ENCODE measurements at regions not wholly inside any gene's neighbourhood (a gene's known extent, or its start where the extent isn't known, plus 50 kb on each side); places are given as distances from the start of the nearest gene placed in this dataset.

DNA sequence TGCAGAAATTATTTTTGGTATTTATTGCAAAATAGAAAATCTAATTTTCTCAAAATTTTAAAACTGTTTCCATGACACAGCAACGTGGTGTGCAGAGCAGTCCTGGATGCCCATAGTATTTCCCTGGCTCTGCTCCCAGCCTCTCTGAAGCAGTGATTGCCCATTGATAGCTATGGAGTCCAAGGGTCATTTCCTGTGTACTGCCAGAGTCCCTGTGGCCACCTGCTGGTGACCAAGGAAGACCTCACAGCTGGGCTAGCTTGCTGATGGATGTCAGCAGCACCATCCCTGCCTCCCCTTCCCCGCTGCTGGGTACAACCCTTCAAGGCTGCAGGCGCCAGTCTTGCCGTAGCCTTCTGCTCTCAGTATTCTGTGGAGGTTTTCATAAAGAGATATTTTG lies 184.1 kb downstream of the DIRAS2 start:
- TF ChIP-seq, protein P1, sequence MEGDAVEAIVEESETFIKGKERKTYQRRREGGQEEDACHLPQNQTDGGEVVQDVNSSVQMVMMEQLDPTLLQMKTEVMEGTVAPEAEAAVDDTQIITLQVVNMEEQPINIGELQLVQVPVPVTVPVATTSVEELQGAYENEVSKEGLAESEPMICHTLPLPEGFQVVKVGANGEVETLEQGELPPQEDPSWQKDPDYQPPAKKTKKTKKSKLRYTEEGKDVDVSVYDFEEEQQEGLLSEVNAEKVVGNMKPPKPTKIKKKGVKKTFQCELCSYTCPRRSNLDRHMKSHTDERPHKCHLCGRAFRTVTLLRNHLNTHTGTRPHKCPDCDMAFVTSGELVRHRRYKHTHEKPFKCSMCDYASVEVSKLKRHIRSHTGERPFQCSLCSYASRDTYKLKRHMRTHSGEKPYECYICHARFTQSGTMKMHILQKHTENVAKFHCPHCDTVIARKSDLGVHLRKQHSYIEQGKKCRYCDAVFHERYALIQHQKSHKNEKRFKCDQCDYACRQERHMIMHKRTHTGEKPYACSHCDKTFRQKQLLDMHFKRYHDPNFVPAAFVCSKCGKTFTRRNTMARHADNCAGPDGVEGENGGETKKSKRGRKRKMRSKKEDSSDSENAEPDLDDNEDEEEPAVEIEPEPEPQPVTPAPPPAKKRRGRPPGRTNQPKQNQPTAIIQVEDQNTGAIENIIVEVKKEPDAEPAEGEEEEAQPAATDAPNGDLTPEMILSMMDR (IDR thresholded peaks at IDR 0.05; ENCODE audit: low read depth, low read length) = no peak
- TF ChIP-seq, protein P2, sequence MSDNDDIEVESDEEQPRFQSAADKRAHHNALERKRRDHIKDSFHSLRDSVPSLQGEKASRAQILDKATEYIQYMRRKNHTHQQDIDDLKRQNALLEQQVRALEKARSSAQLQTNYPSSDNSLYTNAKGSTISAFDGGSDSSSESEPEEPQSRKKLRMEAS (IDR thresholded peaks at IDR 0.05; ENCODE audit: low read depth, low read length) = no peak
- TF ChIP-seq POLR2A (IDR thresholded peaks at IDR 0.05; ENCODE audit: extremely low read depth, insufficient read length) (no peak), MYC (IDR thresholded peaks at IDR 0.05; ENCODE audit: low read depth, low read length) (no peak)
- DNase-seq (ENCODE audit: low read depth) = no peak
- H3K4me3 ChIP-seq (ENCODE audit: low read depth, low read length) = no peak overlapping the region

DNA sequence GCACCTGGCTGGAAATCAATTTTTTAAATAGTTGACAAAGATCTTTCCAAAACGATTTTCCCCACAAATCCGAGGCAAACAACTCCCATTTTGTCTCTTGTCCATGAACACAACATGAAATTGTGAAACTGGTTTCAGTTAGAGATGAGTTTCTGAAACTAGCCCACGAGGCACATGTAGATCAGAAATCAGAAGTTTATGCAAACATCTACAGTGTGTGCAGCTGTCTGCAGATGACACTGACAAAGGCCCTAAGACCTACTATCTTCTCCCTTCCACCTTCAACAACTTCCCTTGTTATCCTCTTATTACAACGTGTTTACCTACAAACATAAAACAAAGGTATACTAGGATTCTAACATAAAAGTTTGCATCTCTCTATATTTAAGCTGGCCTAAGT lies 183.3 kb downstream of the DIRAS2 start:
- H3K4me3 ChIP-seq (ENCODE audit: low read depth, low read length) = no peak overlapping the region
- TF ChIP-seq MYC (IDR thresholded peaks at IDR 0.05; ENCODE audit: low read depth, low read length) (no peak), POLR2A (IDR thresholded peaks at IDR 0.05; ENCODE audit: extremely low read depth, insufficient read length) (no peak)
- TF ChIP-seq, protein P2 (IDR thresholded peaks at IDR 0.05; ENCODE audit: low read depth, low read length) = no peak
- TF ChIP-seq, protein P1 (IDR thresholded peaks at IDR 0.05; ENCODE audit: low read depth, low read length) = no peak
- no peak for DNase-seq (ENCODE audit: low read depth)

DNA sequence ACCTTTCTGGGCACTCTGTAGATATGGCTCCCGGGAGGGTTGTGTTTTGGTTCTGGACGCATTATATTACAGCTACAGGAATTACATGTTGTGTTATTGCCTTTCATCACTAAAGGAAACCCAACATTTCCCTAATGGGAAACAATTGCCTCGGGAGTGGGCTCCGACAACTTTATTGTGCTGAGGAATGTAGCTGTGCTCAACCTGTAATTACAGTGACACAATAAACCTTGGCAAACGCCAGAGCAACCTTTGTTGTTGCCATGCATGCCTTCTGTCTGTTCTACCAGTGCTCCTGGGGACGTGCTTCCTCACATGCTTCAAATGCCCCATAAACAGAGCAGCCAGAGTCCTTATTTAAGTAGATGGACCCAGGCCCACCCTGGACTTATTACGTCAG lies 182.4 kb downstream of the DIRAS2 start:
- DNase-seq (ENCODE audit: low read depth) = no peak
- H3K4me3 ChIP-seq (ENCODE audit: low read depth, low read length) = no peak overlapping the region
- TF ChIP-seq MYC (IDR thresholded peaks at IDR 0.05; ENCODE audit: low read depth, low read length) = no peak
- TF ChIP-seq, protein P1 (IDR thresholded peaks at IDR 0.05; ENCODE audit: low read depth, low read length) = no peak
- TF ChIP-seq, protein P2 (IDR thresholded peaks at IDR 0.05; ENCODE audit: low read depth, low read length) = no peak
- TF ChIP-seq POLR2A (IDR thresholded peaks at IDR 0.05; ENCODE audit: extremely low read depth, insufficient read length) = no peak

DNA sequence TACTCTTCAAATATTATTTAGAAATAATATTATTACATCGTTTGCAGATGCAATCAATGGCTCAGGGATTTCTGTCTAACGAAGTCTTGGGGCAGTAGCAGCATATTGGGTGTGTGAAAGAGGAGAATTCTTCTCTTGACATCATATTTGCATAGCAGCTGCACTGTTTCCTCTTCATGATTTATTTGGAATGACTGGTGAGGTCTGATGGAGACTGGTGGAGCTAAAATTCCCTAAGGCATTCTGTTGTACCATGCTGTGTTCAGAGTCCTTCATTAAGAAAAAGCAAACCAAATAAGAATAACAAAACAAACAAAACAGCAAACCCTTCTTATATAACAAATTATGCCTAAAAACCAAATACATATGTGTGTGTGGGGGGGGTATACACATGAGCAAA lies 177.6 kb downstream of the DIRAS2 start:
- no peak overlapping the region for H3K4me3 ChIP-seq (ENCODE audit: low read depth, low read length)
- DNase-seq (ENCODE audit: low read depth) = no peak
- TF ChIP-seq, protein P2 (IDR thresholded peaks at IDR 0.05; ENCODE audit: low read depth, low read length) = no peak
- TF ChIP-seq, protein P1 (IDR thresholded peaks at IDR 0.05; ENCODE audit: low read depth, low read length) = no peak
- TF ChIP-seq MYC (IDR thresholded peaks at IDR 0.05; ENCODE audit: low read depth, low read length) = no peak
- TF ChIP-seq POLR2A (IDR thresholded peaks at IDR 0.05; ENCODE audit: extremely low read depth, insufficient read length) = no peak

DNA sequence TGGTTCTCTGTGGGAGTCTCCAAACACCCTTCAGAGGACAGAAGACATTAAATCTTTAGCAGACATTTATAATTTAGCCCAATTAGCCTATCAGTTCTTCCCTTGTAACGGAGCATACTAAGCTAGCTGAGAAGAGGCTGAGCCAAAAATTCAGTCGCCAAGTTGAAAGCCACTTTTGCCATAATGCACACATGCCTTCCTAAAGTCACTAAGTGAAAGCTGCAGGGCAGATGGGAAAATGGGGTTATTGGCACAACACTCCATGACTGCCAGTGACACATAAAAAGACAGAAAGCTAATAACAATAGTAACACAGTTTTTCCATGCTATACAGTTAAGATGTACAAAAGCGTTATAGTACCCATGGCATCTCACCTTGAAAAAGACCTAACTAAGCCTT lies 176.2 kb downstream of the DIRAS2 start:
- no peak for DNase-seq (ENCODE audit: low read depth)
- TF ChIP-seq, protein P2 (IDR thresholded peaks at IDR 0.05; ENCODE audit: low read depth, low read length) = no peak
- TF ChIP-seq MYC (IDR thresholded peaks at IDR 0.05; ENCODE audit: low read depth, low read length) = no peak
- TF ChIP-seq, protein P1 (IDR thresholded peaks at IDR 0.05; ENCODE audit: low read depth, low read length) = no peak
- no peak for TF ChIP-seq POLR2A (IDR thresholded peaks at IDR 0.05; ENCODE audit: extremely low read depth, insufficient read length)
- H3K4me3 ChIP-seq (ENCODE audit: low read depth, low read length) = no peak overlapping the region

DNA sequence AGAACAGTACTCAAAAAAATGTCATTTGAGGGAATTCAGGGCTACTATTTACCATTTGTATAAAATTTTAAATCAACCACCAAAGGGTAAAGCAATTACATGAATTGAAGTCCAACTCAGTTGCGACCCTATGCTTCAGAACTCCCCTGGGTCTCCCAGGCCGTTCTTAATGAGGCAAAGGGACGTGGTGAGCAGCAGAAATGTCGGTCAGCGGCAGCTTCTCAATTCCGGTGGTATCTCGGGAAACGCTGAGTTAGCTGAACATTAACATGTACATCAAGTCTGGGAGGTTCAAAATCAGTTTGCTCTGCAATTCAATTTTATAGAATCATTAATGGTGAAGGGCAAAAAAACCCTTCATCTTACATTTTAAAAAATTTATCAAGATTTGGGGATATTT lies 173.2 kb downstream of the DIRAS2 start:
- no peak for TF ChIP-seq MYC (IDR thresholded peaks at IDR 0.05; ENCODE audit: low read depth, low read length)
- TF ChIP-seq POLR2A (IDR thresholded peaks at IDR 0.05; ENCODE audit: extremely low read depth, insufficient read length) = no peak
- TF ChIP-seq, protein P2 (IDR thresholded peaks at IDR 0.05; ENCODE audit: low read depth, low read length) = no peak
- TF ChIP-seq, protein P1 (IDR thresholded peaks at IDR 0.05; ENCODE audit: low read depth, low read length) = no peak
- no peak overlapping the region for H3K4me3 ChIP-seq (ENCODE audit: low read depth, low read length)
- no peak for DNase-seq (ENCODE audit: low read depth)
